GM19463 (cell line): ENCODE measurements at regions not wholly inside any gene's neighbourhood (a gene's known extent, or its start where the extent isn't known, plus 50 kb on each side); places are given as distances from the start of the nearest gene placed in this dataset.
"Not testable (repeated sequence)": the region's sequence is repeated elsewhere in the genome, so short reads cannot be mapped to it uniquely, and the experiment has no call there.

Experiments
- ATAC-seq: cut with Tn5 transposase; IDR thresholded peaks from one replicate; pipeline ENCODE4 v1.9.1; 2021; ENCODE audit warnings: mild to moderate bottlenecking, moderate library complexity; ENCODE audit not compliant: unreplicated experiment

- not testable (repeated sequence) for ATAC-seq
Observed at GRCh38 chr7:76735668-76736067, 108.6 kb upstream of the POMZP3 start.

GRCh38 chr7:76728571-76728974 is 101.5 kb upstream of the POMZP3 start:
- not testable (repeated sequence) for ATAC-seq

- ATAC-seq = not testable (repeated sequence)
Observed at GRCh38 chr7:76723928-76724327, 96.8 kb upstream of the POMZP3 start.

- ATAC-seq = not testable (repeated sequence)
Observed at GRCh38 chr7:76716551-76716950, 89.5 kb upstream of the POMZP3 start.

- not testable (repeated sequence) for ATAC-seq
Observed at GRCh38 chr7:76712926-76713325, 85.8 kb upstream of the POMZP3 start.

- ATAC-seq = not testable (repeated sequence)
Observed at GRCh38 chr7:76711648-76712047, 84.6 kb upstream of the POMZP3 start.

GRCh38 chr7:76709703-76710102 is 82.6 kb upstream of the POMZP3 start:
- not testable (repeated sequence) for ATAC-seq

- not testable (repeated sequence) for ATAC-seq
Observed at GRCh38 chr7:76708446-76708845, 81.4 kb upstream of the POMZP3 start.

- ATAC-seq = not testable (repeated sequence)
Observed at GRCh38 chr7:76703815-76704214, 76.7 kb upstream of the POMZP3 start.

GRCh38 chr7:76686277-76686676 is 59.2 kb upstream of the POMZP3 start:
- not testable (repeated sequence) for ATAC-seq

- ATAC-seq = not testable (repeated sequence)
Observed at GRCh38 chr7:76684737-76685136, 57.7 kb upstream of the POMZP3 start.

GRCh38 chr7:76683631-76684030 is 56.6 kb upstream of the POMZP3 start:
- not testable (repeated sequence) for ATAC-seq

- ATAC-seq = not testable (repeated sequence)
Observed at GRCh38 chr7:76681810-76682209, 54.7 kb upstream of the POMZP3 start.

- ATAC-seq = not testable (repeated sequence)
Observed at GRCh38 chr7:76679174-76679573, 52.1 kb upstream of the POMZP3 start.

- ATAC-seq = not testable (repeated sequence)
Observed at GRCh38 chr7:76678500-76678899, 51.4 kb upstream of the POMZP3 start.

- ATAC-seq = not testable (repeated sequence)
Observed at GRCh38 chr7:76676890-76677289, 49.8 kb upstream of the POMZP3 start.
